DMS79 (cell line): ENCODE measurements at regions not wholly inside any gene's neighbourhood (a gene's known extent, or its start where the extent isn't known, plus 50 kb on each side); places are given as distances from the start of the nearest gene placed in this dataset.
"Not testable (repeated sequence)": the region's sequence is repeated elsewhere in the genome, so short reads cannot be mapped to it uniquely, and the experiment has no call there.

Experiments used
- DNase-seq: peaks from one replicate; lab custom pipeline; 2025; lab: John Stamatoyannopoulos, UW

GRCh38 chr6:15924893-15925292 lies 204.0 kb upstream of the MYLIP start:
- no peak for DNase-seq

- DNase-seq = no peak
Observed at GRCh38 chr6:15922510-15923250, 206.2 kb upstream of the MYLIP start.

- DNase-seq = no peak
Observed at GRCh38 chr6:15921243-15921642, 207.6 kb upstream of the MYLIP start.

GRCh38 chr6:15916581-15916980 lies 212.3 kb upstream of the MYLIP start:
- DNase-seq = no peak

GRCh38 chr6:15915508-15916178 lies 213.2 kb upstream of the MYLIP start:
- no peak for DNase-seq

GRCh38 chr6:15914553-15914952 lies 214.3 kb upstream of the MYLIP start:
- no peak for DNase-seq

GRCh38 chr6:15913573-15913972 lies 215.3 kb upstream of the MYLIP start:
- no peak for DNase-seq

GRCh38 chr6:15912505-15913400 lies 216.1 kb upstream of the MYLIP start:
- DNase-seq = no peak

- no peak for DNase-seq
Observed at GRCh38 chr6:15911753-15912504, 217.0 kb upstream of the MYLIP start.

- DNase-seq = no peak
Observed at GRCh38 chr6:15909290-15910070, 219.4 kb upstream of the MYLIP start.

- no peak for DNase-seq
Observed at GRCh38 chr6:15908871-15909270, 220.0 kb upstream of the MYLIP start.

- peak; percentile 4 for DNase-seq
Observed at GRCh38 chr6:15907914-15908518, 220.9 kb upstream of the MYLIP start.

GRCh38 chr6:15907220-15907913 lies 221.5 kb upstream of the MYLIP start:
- not testable (repeated sequence) for DNase-seq

- DNase-seq = no peak
Observed at GRCh38 chr6:15906420-15907016, 222.4 kb upstream of the MYLIP start.

- no peak for DNase-seq
Observed at GRCh38 chr6:15905488-15906419, 223.1 kb upstream of the MYLIP start.

- no peak for DNase-seq
Observed at GRCh38 chr6:15904651-15905376, 224.1 kb upstream of the MYLIP start.

GRCh38 chr6:15901141-15902115 lies 227.5 kb upstream of the MYLIP start:
- DNase-seq = no peak
